Stimulated activated CD4-positive, alpha-beta T cell treated with anti-CD3 and anti-CD28 coated beads, Interleukin-2, amount 100 ng/mL, for 48 hours (primary cell): ENCODE measurements at regions not wholly inside any gene's neighbourhood (a gene's known extent, or its start where the extent isn't known, plus 50 kb on each side); places are given as distances from the start of the nearest gene placed in this dataset.

ENCODE experiments used
- DNase-seq, 2 donors: peaks; one replicate each; pipeline ENCODE4 v3.0.0-alpha.2; 2020

GRCh38 chr3:18033581-18034108 is 291.2 kb upstream of the TBC1D5 start:
- DNase-seq, result no peak

DNA sequence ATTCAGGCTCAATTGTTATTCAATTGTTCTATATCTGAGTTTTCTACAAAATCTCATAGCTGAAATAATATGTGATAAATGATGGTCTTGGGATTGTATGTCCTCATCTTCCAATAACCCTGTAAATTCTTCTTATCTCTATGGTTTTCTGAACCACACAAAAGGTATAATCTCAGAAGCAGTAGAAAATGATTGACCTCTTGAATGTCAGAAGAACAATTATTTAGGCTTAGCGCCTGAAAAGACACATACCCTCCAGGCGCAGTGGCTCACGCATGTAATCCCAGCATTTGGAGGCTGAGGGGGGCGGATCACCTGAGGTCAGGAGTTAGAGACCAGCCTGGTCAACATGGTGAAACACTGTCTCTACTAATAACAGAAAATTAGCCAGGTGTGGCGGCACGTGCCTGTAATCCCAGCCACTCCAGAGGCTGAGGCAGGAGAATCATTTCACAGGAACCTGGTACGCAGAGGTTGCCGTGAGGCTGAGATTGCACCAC is 288.0 kb upstream of the TBC1D5 start:
- no peak for DNase-seq

- DNase-seq, result no peak
These were observed 284.9 kb upstream of the TBC1D5 start for GRCh38 chr3:18027161-18027939.

GRCh38 chr3:18024715-18025114 is 282.3 kb upstream of the TBC1D5 start:
- DNase-seq, result no peak

DNA sequence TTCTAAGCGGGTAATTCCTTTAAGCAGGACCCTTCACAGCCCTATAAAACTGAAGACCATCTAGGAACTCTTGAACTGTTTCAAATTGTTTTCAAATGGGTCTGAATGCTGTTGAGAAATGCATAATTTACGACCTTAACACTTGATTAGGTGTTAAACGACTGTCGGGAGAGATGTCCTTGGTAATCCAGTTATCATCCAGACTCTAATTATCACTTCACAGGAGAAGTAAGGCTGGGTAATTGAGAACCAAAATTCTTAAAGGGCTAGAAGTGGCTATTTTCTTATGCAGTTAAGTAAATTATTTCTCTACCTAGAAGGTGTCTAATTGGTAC is 276.7 kb upstream of the TBC1D5 start:
- DNase-seq, result no peak

- no peak for DNase-seq
These were observed 276.2 kb upstream of the TBC1D5 start for GRCh38 chr3:18018491-18019160.

- no peak for DNase-seq
These were observed 273.9 kb upstream of the TBC1D5 start for GRCh38 chr3:18016366-18016765.

DNA sequence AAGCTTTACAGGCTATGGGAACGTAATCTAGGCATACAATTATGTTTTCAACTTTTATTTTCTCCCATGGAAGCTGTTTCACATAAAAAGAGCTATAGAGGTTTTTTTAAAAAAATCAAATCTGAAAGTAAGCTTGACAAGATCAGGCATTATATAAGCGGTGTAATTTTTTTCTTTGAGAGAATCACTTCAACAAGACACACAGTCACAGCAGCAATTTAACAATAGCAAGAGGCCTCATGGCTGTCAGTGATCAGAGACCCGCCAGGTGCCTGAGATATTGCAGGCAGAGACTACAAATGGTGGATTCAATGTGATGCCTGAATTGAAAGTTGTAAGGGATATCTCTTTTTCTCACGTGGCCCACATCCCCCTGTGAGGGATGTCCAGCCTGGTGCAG is 270.5 kb upstream of the TBC1D5 start:
- no peak for DNase-seq

DNA sequence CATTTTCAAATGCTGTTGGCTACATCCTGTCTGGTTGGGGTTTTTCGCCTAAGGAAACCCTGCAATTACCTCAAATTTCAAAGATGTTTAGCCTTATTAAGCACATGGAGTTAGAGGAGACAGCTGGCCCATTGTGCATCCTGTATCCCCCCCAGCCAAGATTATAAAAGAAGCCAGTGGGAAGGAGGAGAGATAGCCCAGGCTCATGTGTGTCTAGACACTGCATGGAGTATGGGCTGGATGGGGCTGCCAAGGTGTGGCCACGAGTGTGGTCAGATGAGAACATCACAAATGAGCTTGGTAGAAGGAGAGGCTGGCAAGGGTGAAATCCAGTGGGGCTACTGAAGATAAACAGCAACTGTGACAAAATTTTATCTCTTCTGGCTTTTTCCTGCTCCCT is 270.0 kb upstream of the TBC1D5 start:
- DNase-seq, result no peak

- no peak for DNase-seq
These were observed 269.0 kb upstream of the TBC1D5 start for GRCh38 chr3:18011387-18011786.

- DNase-seq, result no peak
These were observed 267.6 kb upstream of the TBC1D5 start for GRCh38 chr3:18010001-18010400.

DNA sequence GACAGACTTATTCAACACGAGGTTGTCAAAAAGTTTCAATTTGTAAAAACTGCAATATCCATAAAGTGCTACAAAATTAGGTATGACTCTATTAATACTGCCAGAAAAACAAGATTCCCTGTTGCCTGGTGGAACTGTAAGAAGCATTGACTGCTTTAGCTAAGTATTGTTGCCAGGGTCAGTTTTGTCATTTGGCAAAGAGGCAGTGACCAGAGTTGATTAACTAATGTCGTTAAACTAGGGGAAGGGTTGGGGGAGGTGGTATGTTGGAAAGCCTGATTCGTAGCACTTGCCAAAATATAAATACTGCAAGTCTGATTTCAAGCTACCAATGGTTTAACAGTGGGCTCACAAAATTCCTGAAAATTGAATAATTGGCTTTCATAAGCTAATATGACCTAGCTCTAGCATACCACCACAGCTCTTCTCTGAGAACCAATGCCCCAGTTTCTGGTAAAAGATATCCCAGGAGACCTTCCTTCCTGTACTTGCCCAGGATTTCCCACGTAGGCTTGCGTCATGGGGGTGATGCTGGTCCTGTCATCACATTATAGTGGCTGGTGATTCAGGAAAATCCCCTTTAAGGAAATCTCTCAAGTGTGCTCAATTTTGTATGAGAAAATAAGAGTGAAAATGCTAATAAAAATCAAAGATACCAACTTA is 266.4 kb upstream of the TBC1D5 start:
- DNase-seq, result no peak

- DNase-seq, result no peak
These were observed 265.5 kb upstream of the TBC1D5 start for GRCh38 chr3:18007980-18008379.

DNA sequence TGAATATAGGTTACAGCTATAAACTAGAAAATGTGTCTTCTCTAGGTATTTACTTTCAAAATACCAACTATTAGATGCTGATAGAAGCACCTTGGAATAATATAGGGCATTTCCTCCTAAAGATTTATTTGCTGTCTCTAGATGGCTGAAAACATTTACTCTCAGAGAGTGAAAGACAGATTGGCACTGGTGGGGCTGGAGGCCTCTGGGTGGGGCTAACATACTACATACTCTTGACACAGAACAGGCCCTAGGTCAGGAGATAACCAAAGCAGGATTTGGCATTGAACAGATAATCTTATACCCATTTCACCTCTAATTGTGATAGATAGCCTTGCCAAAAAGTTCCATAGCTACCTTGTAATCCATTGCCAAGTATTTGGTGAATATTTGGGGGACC is 253.3 kb upstream of the TBC1D5 start:
- no peak for DNase-seq

DNA sequence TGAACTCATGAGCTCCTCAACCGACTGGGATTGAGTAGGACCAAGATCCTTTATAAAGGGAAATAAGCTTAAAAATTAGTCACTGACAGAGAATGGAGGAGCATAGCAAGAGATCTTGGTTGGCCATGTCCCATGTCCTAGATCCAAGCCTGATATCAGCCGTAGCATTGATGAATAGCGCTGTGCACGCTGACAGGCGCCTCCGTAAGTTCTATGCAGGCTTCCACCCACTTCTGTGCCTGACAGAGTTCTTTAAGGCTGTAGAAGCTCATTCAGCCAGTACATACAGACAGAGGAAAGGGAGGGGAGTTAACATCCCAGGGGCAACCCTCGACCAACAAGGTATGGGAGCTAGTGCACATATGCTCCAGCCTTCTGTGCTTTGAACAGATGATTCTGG is 251.7 kb upstream of the TBC1D5 start:
- no peak for DNase-seq

GRCh38 chr3:17990390-17990789 is 248.0 kb upstream of the TBC1D5 start:
- DNase-seq, result no peak

DNA sequence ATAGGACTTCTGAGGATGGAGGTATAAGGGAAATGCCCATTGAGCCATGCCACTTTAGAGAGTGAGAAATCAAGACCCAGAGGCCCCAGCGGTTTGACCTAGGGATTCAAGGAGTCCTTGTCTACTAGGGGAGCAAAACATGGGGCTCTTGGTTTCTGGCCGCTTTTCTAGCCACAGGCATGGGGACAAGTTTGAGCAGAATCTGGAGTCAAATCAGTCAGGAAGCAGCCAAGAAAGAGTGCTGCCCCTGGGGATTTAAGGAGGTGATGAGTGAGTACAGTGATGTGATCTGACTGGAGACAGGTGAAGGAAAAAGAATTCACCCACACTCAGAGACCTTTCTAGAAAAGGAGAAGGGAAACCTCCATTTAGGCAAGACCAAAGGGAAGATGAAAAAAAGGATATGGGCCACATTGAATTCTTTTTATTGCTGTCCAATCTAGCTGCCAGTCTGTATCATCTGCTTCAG is 244.0 kb upstream of the TBC1D5 start:
- DNase-seq, result no peak

DNA sequence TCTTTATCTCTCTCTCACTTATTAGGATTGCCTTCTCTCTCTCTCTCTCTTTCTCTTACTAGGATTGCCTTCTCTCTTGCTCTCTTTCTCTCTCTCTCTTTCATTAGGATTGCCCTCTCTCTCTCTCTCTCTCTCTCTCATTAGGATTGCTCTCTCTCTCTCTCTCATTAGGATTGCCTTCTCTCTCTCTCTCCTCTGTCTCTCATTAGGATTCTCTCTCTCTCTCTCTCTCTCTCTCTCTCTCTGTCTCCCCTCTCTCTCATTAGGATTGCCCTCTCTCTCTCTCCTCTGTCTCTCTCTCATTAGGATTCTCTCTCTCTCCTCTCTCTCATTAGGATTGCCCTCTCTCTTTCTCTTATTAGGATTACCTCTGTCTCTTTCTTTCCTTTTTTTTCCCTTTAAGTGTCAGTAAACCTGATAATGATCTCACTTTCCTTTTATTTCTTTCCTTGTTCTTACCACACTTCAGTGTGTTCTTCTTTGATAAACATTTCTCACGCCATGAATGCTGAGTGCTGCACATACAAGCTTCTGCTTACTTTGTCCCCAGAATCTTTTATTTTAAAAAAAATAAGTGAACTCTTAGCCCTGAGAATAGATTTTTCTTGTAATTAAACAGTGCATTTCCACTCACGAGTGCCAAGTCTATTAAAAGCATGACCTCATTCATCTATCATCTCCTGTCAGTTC is 243.4 kb upstream of the TBC1D5 start:
- DNase-seq, result no peak

DNA sequence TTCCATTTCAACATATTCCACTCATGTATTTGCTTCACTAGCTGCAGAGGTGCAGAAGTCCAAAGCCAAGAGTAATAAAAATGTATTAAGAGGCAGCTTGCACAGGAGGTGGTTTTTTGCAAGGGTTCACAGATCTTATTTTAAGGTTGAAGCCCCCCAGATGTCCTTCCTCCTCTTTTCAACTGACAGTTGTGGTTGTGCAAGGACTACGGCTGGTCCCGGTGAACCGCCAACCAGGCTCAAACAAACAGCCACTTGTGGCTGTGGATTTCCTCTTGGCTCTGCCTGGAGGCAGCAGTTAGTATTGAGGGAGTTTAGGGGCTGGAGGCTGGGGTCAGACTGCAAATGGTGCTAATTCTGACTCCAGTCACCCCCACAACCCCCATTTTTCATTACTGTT is 240.7 kb upstream of the TBC1D5 start:
- DNase-seq, result no peak

GRCh38 chr3:17982211-17982880 is 239.9 kb upstream of the TBC1D5 start:
- DNase-seq, result no peak

GRCh38 chr3:17980863-17981262 is 238.4 kb upstream of the TBC1D5 start:
- no peak for DNase-seq

DNA sequence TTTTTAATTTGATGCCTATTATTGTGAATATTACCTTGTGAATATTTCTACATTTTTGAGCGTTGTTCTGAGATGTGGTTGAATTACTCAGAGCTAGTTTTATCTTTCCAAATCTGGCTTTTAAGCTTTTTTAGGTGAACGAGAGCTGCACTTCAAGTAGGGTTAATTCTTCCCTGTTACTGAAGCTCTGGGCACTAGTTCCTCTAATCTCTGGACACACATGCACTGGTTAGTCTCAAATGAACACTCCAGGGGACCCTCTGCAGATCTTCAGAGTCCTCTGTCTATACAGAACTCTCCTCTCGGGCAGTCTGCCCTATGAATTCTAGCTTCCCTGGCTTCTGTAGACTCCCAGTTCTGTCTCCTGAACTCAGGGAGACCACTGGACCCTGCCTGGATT is 237.5 kb upstream of the TBC1D5 start:
- no peak for DNase-seq

- no peak for DNase-seq
These were observed 236.8 kb upstream of the TBC1D5 start for GRCh38 chr3:17979252-17979651.
